ENCODE measurements at regions not wholly inside any gene's neighbourhood (a gene's known extent, or its start where the extent isn't known, plus 50 kb on each side); places are given as distances from the start of the nearest gene placed in this dataset.
"Not testable (repeated sequence)": the region's sequence is repeated elsewhere in the genome, so short reads cannot be mapped to it uniquely, and the experiment has no call there.

GRCh38 chr4:42205541-42205940, 53.1 kb upstream of the BEND4 start:
- no peak overlapping the region for H3K27ac ChIP-seq (ENCODE audit: low read length)
- H3K27me3 ChIP-seq (ENCODE audit: control insufficient read depth, insufficient read depth, low read length) = no peaks in the 10 kb centered on the region
- H3K36me3 ChIP-seq (ENCODE audit: control insufficient read depth, low read depth, low read length) = no peaks in the 10 kb centered on the region
- H3K4me1 ChIP-seq (ENCODE audit: control insufficient read depth, low read depth, low read length) = no peaks in the 10 kb centered on the region
- no peak overlapping the region for H3K4me3 ChIP-seq (ENCODE audit: low read length)
- H3K9me3 ChIP-seq (ENCODE audit: control insufficient read depth, low read depth, low read length) = no peaks in the 10 kb centered on the region
- H3K9ac ChIP-seq (ENCODE audit: low read length) = no peak overlapping the region

GRCh38 chr4:42216664-42217063, 64.2 kb upstream of the BEND4 start:
- no peak overlapping the region for H3K27ac ChIP-seq (ENCODE audit: low read length)
- no peak overlapping the region for H3K9ac ChIP-seq (ENCODE audit: low read length)
- no peak overlapping the region for H3K4me3 ChIP-seq (ENCODE audit: low read length)
- H3K4me1 ChIP-seq (ENCODE audit: control insufficient read depth, low read depth, low read length) = no peaks in the 10 kb centered on the region
- no peaks in the 10 kb centered on the region for H3K9me3 ChIP-seq (ENCODE audit: control insufficient read depth, low read depth, low read length)
- no peaks in the 10 kb centered on the region for H3K36me3 ChIP-seq (ENCODE audit: control insufficient read depth, low read depth, low read length)
- H3K27me3 ChIP-seq (ENCODE audit: control insufficient read depth, insufficient read depth, low read length) = no peaks in the 10 kb centered on the region

- H3K9ac ChIP-seq (ENCODE audit: low read length) = no peak overlapping the region
- no peak overlapping the region for H3K27ac ChIP-seq (ENCODE audit: low read length)
- no peaks in the 10 kb centered on the region for H3K9me3 ChIP-seq (ENCODE audit: control insufficient read depth, low read depth, low read length)
- no peaks in the 10 kb centered on the region for H3K27me3 ChIP-seq (ENCODE audit: control insufficient read depth, insufficient read depth, low read length)
- H3K36me3 ChIP-seq (ENCODE audit: control insufficient read depth, low read depth, low read length) = no peaks in the 10 kb centered on the region
- H3K4me1 ChIP-seq (ENCODE audit: control insufficient read depth, low read depth, low read length) = no peaks in the 10 kb centered on the region
- H3K4me3 ChIP-seq (ENCODE audit: low read length) = no peak overlapping the region
Measured at GRCh38 chr4:42225286-42225685, 72.8 kb upstream of the BEND4 start.

- H3K4me1 ChIP-seq (ENCODE audit: control insufficient read depth, low read depth, low read length) = no peaks in the 10 kb centered on the region
- no peak overlapping the region for H3K9ac ChIP-seq (ENCODE audit: low read length)
- H3K27ac ChIP-seq (ENCODE audit: low read length) = no peak overlapping the region
- H3K4me3 ChIP-seq (ENCODE audit: low read length) = no peak overlapping the region
- H3K27me3 ChIP-seq (ENCODE audit: control insufficient read depth, insufficient read depth, low read length) = no peaks in the 10 kb centered on the region
- H3K9me3 ChIP-seq (ENCODE audit: control insufficient read depth, low read depth, low read length) = no peaks in the 10 kb centered on the region
- no peaks in the 10 kb centered on the region for H3K36me3 ChIP-seq (ENCODE audit: control insufficient read depth, low read depth, low read length)
Measured at GRCh38 chr4:42234817-42235216, 82.4 kb upstream of the BEND4 start.

- Histone ChIP-seq H3K9ac (ENCODE audit: low read length) (no peak overlapping the region), H3K36me3 (ENCODE audit: control insufficient read depth, low read depth, low read length) (no peaks in the 10 kb centered on the region), H3K4me3 (ENCODE audit: low read length) (no peak overlapping the region), H3K4me1 (ENCODE audit: control insufficient read depth, low read depth, low read length) (no peaks in the 10 kb centered on the region), H3K27ac (ENCODE audit: low read length) (no peak overlapping the region), H3K27me3 (ENCODE audit: control insufficient read depth, insufficient read depth, low read length) (no peaks in the 10 kb centered on the region), H3K9me3 (ENCODE audit: control insufficient read depth, low read depth, low read length) (no peaks in the 10 kb centered on the region)
Measured at GRCh38 chr4:42235304-42236021, 83.0 kb upstream of the BEND4 start.

GRCh38 chr4:42237010-42237409, 84.6 kb upstream of the BEND4 start:
- no peaks in the 10 kb centered on the region for H3K36me3 ChIP-seq (ENCODE audit: control insufficient read depth, low read depth, low read length)
- H3K4me1 ChIP-seq (ENCODE audit: control insufficient read depth, low read depth, low read length) = no peaks in the 10 kb centered on the region
- H3K27me3 ChIP-seq (ENCODE audit: control insufficient read depth, insufficient read depth, low read length) = no peaks in the 10 kb centered on the region
- H3K9me3 ChIP-seq (ENCODE audit: control insufficient read depth, low read depth, low read length) = no peaks in the 10 kb centered on the region
- H3K27ac ChIP-seq (ENCODE audit: low read length) = no peak overlapping the region
- no peak overlapping the region for H3K4me3 ChIP-seq (ENCODE audit: low read length)
- H3K9ac ChIP-seq (ENCODE audit: low read length) = no peak overlapping the region

- Histone ChIP-seq H3K27ac (ENCODE audit: low read length) (no peak overlapping the region), H3K36me3 (ENCODE audit: control insufficient read depth, low read depth, low read length) (no peaks in the 10 kb centered on the region), H3K9ac (ENCODE audit: low read length) (no peak overlapping the region), H3K9me3 (ENCODE audit: control insufficient read depth, low read depth, low read length) (no peaks in the 10 kb centered on the region), H3K4me3 (ENCODE audit: low read length) (no peak overlapping the region), H3K4me1 (ENCODE audit: control insufficient read depth, low read depth, low read length) (no peaks in the 10 kb centered on the region), H3K27me3 (ENCODE audit: control insufficient read depth, insufficient read depth, low read length) (no peaks in the 10 kb centered on the region)
Measured at GRCh38 chr4:42237451-42237850, 85.0 kb upstream of the BEND4 start.

- H3K9me3 ChIP-seq (ENCODE audit: control insufficient read depth, low read depth, low read length) = no peaks in the 10 kb centered on the region
- H3K4me3 ChIP-seq (ENCODE audit: low read length) = no peak overlapping the region
- no peaks in the 10 kb centered on the region for H3K27me3 ChIP-seq (ENCODE audit: control insufficient read depth, insufficient read depth, low read length)
- no peaks in the 10 kb centered on the region for H3K36me3 ChIP-seq (ENCODE audit: control insufficient read depth, low read depth, low read length)
- no peak overlapping the region for H3K27ac ChIP-seq (ENCODE audit: low read length)
- H3K9ac ChIP-seq (ENCODE audit: low read length) = no peak overlapping the region
- H3K4me1 ChIP-seq (ENCODE audit: control insufficient read depth, low read depth, low read length) = no peaks in the 10 kb centered on the region
Measured at GRCh38 chr4:42248972-42249371, 96.5 kb upstream of the BEND4 start.

GRCh38 chr4:42252315-42252714, 99.9 kb upstream of the BEND4 start:
- Histone ChIP-seq H3K36me3 (ENCODE audit: control insufficient read depth, low read depth, low read length) (no peaks in the 10 kb centered on the region), H3K4me3 (ENCODE audit: low read length) (no peak overlapping the region), H3K27me3 (ENCODE audit: control insufficient read depth, insufficient read depth, low read length) (no peaks in the 10 kb centered on the region), H3K4me1 (ENCODE audit: control insufficient read depth, low read depth, low read length) (no peaks in the 10 kb centered on the region), H3K9ac (ENCODE audit: low read length) (no peak overlapping the region), H3K9me3 (ENCODE audit: control insufficient read depth, low read depth, low read length) (no peaks in the 10 kb centered on the region), H3K27ac (ENCODE audit: low read length) (no peak overlapping the region)

GRCh38 chr4:42257645-42258044, 105.2 kb upstream of the BEND4 start:
- not testable (repeated sequence) for H3K27ac ChIP-seq (ENCODE audit: low read length); H3K36me3 ChIP-seq (ENCODE audit: control insufficient read depth, low read depth, low read length); H3K9me3 ChIP-seq (ENCODE audit: control insufficient read depth, low read depth, low read length); H3K4me1 ChIP-seq (ENCODE audit: control insufficient read depth, low read depth, low read length); H3K9ac ChIP-seq (ENCODE audit: low read length); H3K27me3 ChIP-seq (ENCODE audit: control insufficient read depth, insufficient read depth, low read length); H3K4me3 ChIP-seq (ENCODE audit: low read length)

GRCh38 chr4:42262701-42263490, 110.4 kb upstream of the BEND4 start:
- H3K27ac ChIP-seq (ENCODE audit: low read length) = no peak overlapping the region
- H3K9ac ChIP-seq (ENCODE audit: low read length) = no peak overlapping the region
- H3K27me3 ChIP-seq (ENCODE audit: control insufficient read depth, insufficient read depth, low read length) = no peaks in the 10 kb centered on the region
- no peaks in the 10 kb centered on the region for H3K36me3 ChIP-seq (ENCODE audit: control insufficient read depth, low read depth, low read length)
- peaks cover 2% of the 10 kb centered on the region for H3K4me1 ChIP-seq (ENCODE audit: control insufficient read depth, low read depth, low read length)
- no peak overlapping the region for H3K4me3 ChIP-seq (ENCODE audit: low read length)
- H3K9me3 ChIP-seq (ENCODE audit: control insufficient read depth, low read depth, low read length) = no peaks in the 10 kb centered on the region

Data from iPS-18a (cell line).